NB4 (cell line): ENCODE measurements at regions not wholly inside any gene's neighbourhood (a gene's known extent, or its start where the extent isn't known, plus 50 kb on each side); places are given as distances from the start of the nearest gene placed in this dataset.
"Not testable (repeated sequence)": the region's sequence is repeated elsewhere in the genome, so short reads cannot be mapped to it uniquely, and the experiment has no call there.

Source experiments
- DNase-seq: peaks from one replicate; pipeline ENCODE4 v3.0.0; 2010; ENCODE audit warnings: low read depth
- H3K4me3 ChIP-seq: one replicate; pipeline ENCODE4 v1.5.1; 2011; ENCODE audit warnings: mild to moderate bottlenecking, low read depth, low read length, moderate library complexity
- MYC ChIP-seq: IDR thresholded peaks from 2 replicates; pipeline ENCODE4 v1.6.1; 2011; ENCODE audit warnings: low read depth, low read length
- POLR2A ChIP-seq: IDR thresholded peaks from 2 replicates; pipeline ENCODE4 v1.6.1; 2011; ENCODE audit warnings: mild to moderate bottlenecking; ENCODE audit not compliant: insufficient read length; ENCODE audit errors: extremely low read depth
- TF ChIP-seq, protein P1 (sequence below): IDR thresholded peaks from one replicate; pipeline ENCODE4 v1.5.1; 2012; ENCODE audit warnings: low read depth, low read length
- TF ChIP-seq, protein P2 (sequence below): IDR thresholded peaks from 2 replicates; pipeline ENCODE4 v1.6.1; 2011; ENCODE audit warnings: low read depth, low read length

DNA sequence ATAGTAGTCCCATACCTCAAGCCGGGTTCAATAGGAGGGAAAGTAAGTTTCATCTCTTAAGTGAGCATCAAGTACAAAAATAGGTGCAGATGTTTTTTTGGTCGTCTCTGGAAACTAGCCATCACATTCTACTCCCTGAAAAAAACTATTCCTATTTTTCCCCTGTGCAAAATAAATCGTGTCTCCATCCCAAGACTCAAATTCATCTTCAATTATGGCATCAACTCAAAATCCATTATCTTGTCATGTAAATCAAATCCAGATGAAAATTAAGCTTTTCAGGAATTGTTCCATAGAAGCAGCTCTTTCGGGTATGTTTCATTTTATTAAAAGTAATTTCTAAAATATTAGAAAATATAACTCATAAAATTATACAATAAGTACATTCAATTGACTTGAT is 1368.4 kb downstream of the GRIK2 start:
- TF ChIP-seq, protein P1, sequence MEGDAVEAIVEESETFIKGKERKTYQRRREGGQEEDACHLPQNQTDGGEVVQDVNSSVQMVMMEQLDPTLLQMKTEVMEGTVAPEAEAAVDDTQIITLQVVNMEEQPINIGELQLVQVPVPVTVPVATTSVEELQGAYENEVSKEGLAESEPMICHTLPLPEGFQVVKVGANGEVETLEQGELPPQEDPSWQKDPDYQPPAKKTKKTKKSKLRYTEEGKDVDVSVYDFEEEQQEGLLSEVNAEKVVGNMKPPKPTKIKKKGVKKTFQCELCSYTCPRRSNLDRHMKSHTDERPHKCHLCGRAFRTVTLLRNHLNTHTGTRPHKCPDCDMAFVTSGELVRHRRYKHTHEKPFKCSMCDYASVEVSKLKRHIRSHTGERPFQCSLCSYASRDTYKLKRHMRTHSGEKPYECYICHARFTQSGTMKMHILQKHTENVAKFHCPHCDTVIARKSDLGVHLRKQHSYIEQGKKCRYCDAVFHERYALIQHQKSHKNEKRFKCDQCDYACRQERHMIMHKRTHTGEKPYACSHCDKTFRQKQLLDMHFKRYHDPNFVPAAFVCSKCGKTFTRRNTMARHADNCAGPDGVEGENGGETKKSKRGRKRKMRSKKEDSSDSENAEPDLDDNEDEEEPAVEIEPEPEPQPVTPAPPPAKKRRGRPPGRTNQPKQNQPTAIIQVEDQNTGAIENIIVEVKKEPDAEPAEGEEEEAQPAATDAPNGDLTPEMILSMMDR, result no peak
- TF ChIP-seq POLR2A (no peak), MYC (no peak)
- TF ChIP-seq, protein P2, sequence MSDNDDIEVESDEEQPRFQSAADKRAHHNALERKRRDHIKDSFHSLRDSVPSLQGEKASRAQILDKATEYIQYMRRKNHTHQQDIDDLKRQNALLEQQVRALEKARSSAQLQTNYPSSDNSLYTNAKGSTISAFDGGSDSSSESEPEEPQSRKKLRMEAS, result no peak
- DNase-seq, result no peak
- H3K4me3 ChIP-seq, result no peak overlapping the region

DNA sequence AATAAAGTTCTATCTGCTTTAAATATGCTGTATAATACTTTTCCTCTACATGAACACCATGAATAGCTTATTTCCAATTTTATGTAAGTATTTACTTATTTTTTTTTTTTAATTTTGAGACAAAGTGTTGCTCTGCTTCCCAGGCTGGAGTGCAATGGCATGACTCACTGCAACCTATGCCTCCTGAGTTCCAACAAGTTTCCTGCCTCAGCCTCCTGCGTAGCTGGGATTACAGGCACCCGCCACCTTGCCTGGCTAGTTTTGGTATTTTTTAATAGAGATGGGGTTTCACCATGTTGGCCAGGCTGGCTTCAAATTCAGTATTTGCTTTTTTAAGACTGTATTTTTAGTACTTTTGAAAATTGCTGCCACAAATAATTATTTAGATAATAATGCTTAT is 1365.9 kb downstream of the GRIK2 start:
- H3K4me3 ChIP-seq, result no peak overlapping the region
- TF ChIP-seq, protein P2, result no peak
- TF ChIP-seq POLR2A, result no peak
- no peak for DNase-seq

- not testable (repeated sequence) for DNase-seq, H3K4me3 ChIP-seq
These were observed 1365.0 kb downstream of the GRIK2 start for GRCh38 chr6:102758536-102758935.

- TF ChIP-seq, protein P2, result no peak
- TF ChIP-seq, protein P1, result no peak
- TF ChIP-seq POLR2A (no peak), MYC (no peak)
These were observed 1355.9 kb downstream of the GRIK2 start for GRCh38 chr6:102749210-102749971.

DNA sequence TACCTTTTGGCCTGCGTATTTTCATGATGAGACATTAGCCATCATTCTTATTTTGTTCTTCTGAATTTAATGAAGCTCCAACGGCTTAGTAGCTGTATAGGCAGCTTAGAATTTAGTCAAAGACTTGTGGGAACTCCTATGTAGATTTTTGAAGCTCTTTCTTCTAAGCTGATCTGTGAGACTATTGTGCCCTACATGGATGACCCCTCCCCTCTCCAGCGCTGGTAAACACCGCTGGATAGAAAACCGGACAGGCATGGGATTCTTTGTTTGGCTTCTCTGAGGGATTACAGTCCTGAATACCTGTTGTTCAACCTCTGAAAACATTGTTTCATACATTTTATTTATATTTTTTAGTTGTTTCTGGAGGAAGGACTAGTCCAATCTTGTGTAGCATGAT is 1353.4 kb downstream of the GRIK2 start:
- DNase-seq, result no peak
- no peak overlapping the region for H3K4me3 ChIP-seq
- TF ChIP-seq, protein P1, result no peak
- no peak for TF ChIP-seq POLR2A

More at GRCh38 chr6:102749210-102749971, 1355.9 kb downstream of the GRIK2 start:
- no peak overlapping the region for H3K4me3 ChIP-seq
- no peak for DNase-seq

- no peak overlapping the region for H3K4me3 ChIP-seq
- TF ChIP-seq MYC (no peak), POLR2A (no peak)
- TF ChIP-seq, protein P2, result no peak
- TF ChIP-seq, protein P1, result no peak
- no peak for DNase-seq
These were observed 1349.3 kb downstream of the GRIK2 start for GRCh38 chr6:102742754-102743356.

DNA sequence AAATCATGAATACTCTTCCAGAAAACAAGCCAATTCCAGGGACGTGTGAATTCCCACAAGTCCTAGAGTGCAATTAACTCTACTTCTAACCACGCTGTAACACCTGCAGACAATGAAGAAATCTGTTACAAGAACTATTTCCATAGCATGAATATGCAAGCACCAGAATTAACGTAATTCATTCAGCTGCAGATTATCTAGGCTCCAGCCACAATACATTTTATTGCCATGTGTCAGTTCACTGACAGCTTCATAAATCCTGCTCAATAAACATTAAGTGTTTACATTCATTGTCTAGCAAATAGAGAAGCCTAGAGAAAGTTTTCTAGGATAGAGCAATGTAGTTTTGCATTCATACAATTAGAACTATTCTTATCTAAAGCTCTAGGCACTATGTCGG is 1348.5 kb downstream of the GRIK2 start:
- no peak overlapping the region for H3K4me3 ChIP-seq
- TF ChIP-seq POLR2A, result no peak

More for the DNA sequence above, 1348.5 kb downstream of the GRIK2 start:
- DNase-seq, result no peak
